ENCODE measurements at regions not wholly inside any gene's neighbourhood (a gene's known extent, or its start where the extent isn't known, plus 50 kb on each side); places are given as distances from the start of the nearest gene placed in this dataset.

DNA sequence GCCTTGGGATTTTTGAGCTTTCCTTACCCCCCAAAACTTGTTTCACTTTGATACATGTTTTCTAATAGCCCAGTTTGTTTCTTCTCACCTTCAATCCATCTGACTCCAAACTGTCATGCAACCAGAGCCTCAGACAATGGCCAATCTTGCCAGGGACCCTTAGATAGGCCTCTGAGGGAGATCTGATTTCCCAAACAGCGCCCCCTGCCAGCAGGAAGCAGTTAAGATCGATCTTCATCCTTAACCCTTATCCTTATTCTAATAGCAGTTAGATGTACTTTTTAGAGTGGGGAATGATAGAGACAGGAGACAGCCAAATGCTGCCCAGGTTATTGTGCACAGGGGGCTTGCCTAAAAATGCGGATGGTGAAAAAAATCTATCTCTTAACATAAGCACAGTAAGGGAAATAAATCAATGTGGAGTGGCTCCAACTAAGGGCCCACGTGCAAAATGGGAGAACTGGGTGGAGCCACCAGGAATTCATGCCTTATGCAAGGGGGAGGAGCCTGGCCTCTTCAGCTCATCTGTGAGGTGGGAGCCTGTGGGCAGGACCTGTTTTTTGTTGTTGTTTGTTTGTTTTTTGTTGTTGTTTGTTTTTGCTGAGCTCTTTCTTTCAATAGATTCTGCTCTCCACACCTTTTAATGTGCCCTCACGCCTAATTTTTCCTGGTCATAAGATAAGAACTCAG lies 833.6 kb upstream of the AGA start:
- Histone ChIP-seq H2BK120ac (ENCODE audit: low read depth, low read length) (no peak overlapping the region), H2BK12ac (ENCODE audit: low read length) (no peak overlapping the region), H3K27ac (replicated peaks; ENCODE audit: low read length) (no peak overlapping the region), H3K23ac (ENCODE audit: low read depth, low read length, poor library complexity) (no peak overlapping the region), H3K14ac (ENCODE audit: low read length) (no peak overlapping the region), H3K36me3 (replicated peaks in 1 of 2; ENCODE audit: control insufficient read depth in 2 of 2, insufficient read depth in 2 of 2, low read length in 2 of 2) (no peaks in the 10 kb centered on the region), H3K4me1 (ENCODE audit: control insufficient read depth in 2 of 2, insufficient read depth in 1 of 2, low read depth in 1 of 2, low read length in 2 of 2) (no peaks in the 10 kb centered on the region), H2BK15ac (ENCODE audit: low read length) (no peak overlapping the region), H4K8ac (ENCODE audit: low read depth, low read length) (no peak overlapping the region), H2BK5ac (ENCODE audit: low read length) (no peak overlapping the region), H2AFZ (ENCODE audit: low read length) (no peak overlapping the region), H3K4me3 (ENCODE audit: low read length in 2 of 2) (no peak overlapping the region), H3K18ac (ENCODE audit: low read length) (no peak overlapping the region), H4K91ac (ENCODE audit: low read depth, low read length, poor library complexity) (no peak overlapping the region), H3K27me3 (ENCODE audit: control insufficient read depth in 3 of 3, insufficient read depth in 3 of 3, low read depth in 1 of 3, low read length in 3 of 3) (no peaks in the 10 kb centered on the region), H3K4me2 (ENCODE audit: insufficient read depth, low read length, poor library complexity, severe bottlenecking) (no peak overlapping the region), H3K9me3 (replicated peaks in 1 of 2; ENCODE audit: control insufficient read depth in 2 of 2, insufficient read depth in 1 of 2, low read depth in 1 of 2, low read length in 2 of 2) (no peaks in the 10 kb centered on the region), H3K9ac (ENCODE audit: low read depth, low read length, poor library complexity) (no peak overlapping the region), H3K4ac (ENCODE audit: low read length) (no peak overlapping the region), H3K79me1 (ENCODE audit: low read depth, low read length) (no peaks in the 10 kb centered on the region), H2AK5ac (ENCODE audit: low read depth, low read length) (no peak overlapping the region)
- no peak for DNase-seq (ENCODE audit: low spot score)
- no CpG with 5 or more reads among the region's 5 CpGs for WGBS, 2 donors (ENCODE audit: extremely low coverage in 2 of 2, insufficient read length in 2 of 2, insufficient replicate concordance in 1 of 2)

DNA sequence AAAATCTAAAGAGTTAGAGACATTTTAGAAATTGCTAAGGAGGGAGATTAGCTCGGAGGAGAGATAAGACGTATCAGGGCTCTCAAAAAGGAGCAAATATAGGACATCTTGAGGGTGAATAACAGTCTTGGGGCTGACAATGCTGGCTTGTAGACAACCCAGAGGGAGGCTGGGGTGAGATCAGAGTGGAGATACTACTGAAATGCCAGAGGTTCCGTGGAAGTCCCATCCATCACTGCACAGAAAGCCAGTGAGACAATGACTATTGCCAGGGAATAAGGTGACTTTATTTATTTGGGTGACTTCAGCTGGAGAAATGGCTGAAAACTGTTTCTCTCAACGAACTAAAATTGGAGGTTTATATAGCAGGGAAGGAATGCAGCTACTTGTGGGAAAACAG lies 838.1 kb upstream of the AGA start:
- no peak overlapping the region for H3K4ac ChIP-seq (ENCODE audit: low read length)
- H2AFZ ChIP-seq (ENCODE audit: low read length), result no peak overlapping the region
- no peak overlapping the region for H3K14ac ChIP-seq (ENCODE audit: low read length)
- no peak overlapping the region for H3K4me3 ChIP-seq (ENCODE audit: low read length in 2 of 2)
- no peak overlapping the region for H2BK12ac ChIP-seq (ENCODE audit: low read length)
- H2BK15ac ChIP-seq (ENCODE audit: low read length), result no peak overlapping the region
- no peak overlapping the region for H2BK120ac ChIP-seq (ENCODE audit: low read depth, low read length)
- no peaks in the 10 kb centered on the region for H3K27me3 ChIP-seq (ENCODE audit: control insufficient read depth in 3 of 3, insufficient read depth in 3 of 3, low read depth in 1 of 3, low read length in 3 of 3)
- no peak overlapping the region for H4K91ac ChIP-seq (ENCODE audit: low read depth, low read length, poor library complexity)
- no peak overlapping the region for H2BK5ac ChIP-seq (ENCODE audit: low read length)
- H2AK5ac ChIP-seq (ENCODE audit: low read depth, low read length), result no peak overlapping the region
- no peaks in the 10 kb centered on the region for H3K36me3 ChIP-seq (replicated peaks in 1 of 2; ENCODE audit: control insufficient read depth in 2 of 2, insufficient read depth in 2 of 2, low read length in 2 of 2)
- no peak for DNase-seq (ENCODE audit: low spot score)
- H3K27ac ChIP-seq (replicated peaks; ENCODE audit: low read length), result no peak overlapping the region
- no peak overlapping the region for H3K4me2 ChIP-seq (ENCODE audit: insufficient read depth, low read length, poor library complexity, severe bottlenecking)
- H3K9me3 ChIP-seq (replicated peaks in 1 of 2; ENCODE audit: control insufficient read depth in 2 of 2, insufficient read depth in 1 of 2, low read depth in 1 of 2, low read length in 2 of 2), result no peaks in the 10 kb centered on the region
- no CpG with 5 or more reads among the region's 4 CpGs for WGBS, 2 donors (ENCODE audit: extremely low coverage in 2 of 2, insufficient read length in 2 of 2, insufficient replicate concordance in 1 of 2)
- no peak overlapping the region for H3K9ac ChIP-seq (ENCODE audit: low read depth, low read length, poor library complexity)
- H3K79me1 ChIP-seq (ENCODE audit: low read depth, low read length), result no peaks in the 10 kb centered on the region
- no peak overlapping the region for H3K23ac ChIP-seq (ENCODE audit: low read depth, low read length, poor library complexity)
- H4K8ac ChIP-seq (ENCODE audit: low read depth, low read length), result no peak overlapping the region
- H3K4me1 ChIP-seq (ENCODE audit: control insufficient read depth in 2 of 2, insufficient read depth in 1 of 2, low read depth in 1 of 2, low read length in 2 of 2), result no peaks in the 10 kb centered on the region
- H3K18ac ChIP-seq (ENCODE audit: low read length), result no peak overlapping the region

DNA sequence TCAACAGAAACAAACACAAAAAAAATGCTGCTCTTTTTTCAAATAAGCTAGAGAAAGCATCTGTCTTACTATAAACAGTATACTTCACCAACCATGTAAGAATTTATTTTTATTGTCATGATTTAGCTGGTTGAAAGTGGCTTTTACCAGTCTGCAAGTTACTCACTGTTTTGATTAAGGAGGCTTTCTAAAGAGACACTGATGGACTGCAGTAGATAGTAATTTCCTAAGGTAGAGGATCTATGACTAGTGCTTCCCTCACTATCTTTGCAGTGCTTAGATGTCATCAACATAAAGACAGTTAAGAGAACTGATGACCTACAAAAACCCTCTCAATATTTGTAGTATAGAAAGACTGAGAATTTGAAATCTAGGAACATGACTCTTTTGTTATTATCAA lies 846.2 kb upstream of the AGA start:
- DNase-seq (ENCODE audit: low spot score), result no peak
- H3K27ac ChIP-seq (replicated peaks; ENCODE audit: low read length), result no peak overlapping the region
- no peaks in the 10 kb centered on the region for H3K4me1 ChIP-seq (ENCODE audit: control insufficient read depth in 2 of 2, insufficient read depth in 1 of 2, low read depth in 1 of 2, low read length in 2 of 2)

DNA sequence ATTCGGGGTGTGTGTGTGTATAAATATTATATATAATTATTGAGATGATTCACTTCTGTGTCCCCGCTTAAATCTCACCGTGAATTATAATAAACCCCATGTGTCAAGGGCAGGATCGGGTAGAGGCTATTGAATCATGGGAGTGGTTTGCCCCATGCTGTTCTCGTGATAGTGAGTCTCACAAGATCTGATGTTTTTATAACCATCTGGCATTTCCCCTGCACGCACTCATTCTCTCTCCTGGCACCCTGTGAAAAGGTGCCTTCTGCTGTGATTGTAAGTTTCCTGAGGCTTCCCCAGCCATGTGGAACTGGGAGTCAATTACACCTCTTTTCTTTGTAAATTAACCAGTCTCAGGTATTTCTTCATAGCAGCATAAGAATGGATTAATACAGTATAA lies 851.4 kb upstream of the AGA start:
- Histone ChIP-seq H3K4me2 (ENCODE audit: insufficient read depth, low read length, poor library complexity, severe bottlenecking) (no peak overlapping the region), H2BK12ac (ENCODE audit: low read length) (no peak overlapping the region), H2AFZ (ENCODE audit: low read length) (no peak overlapping the region), H4K8ac (ENCODE audit: low read depth, low read length) (no peak overlapping the region), H3K27me3 (ENCODE audit: control insufficient read depth in 3 of 3, insufficient read depth in 3 of 3, low read depth in 1 of 3, low read length in 3 of 3) (no peaks in the 10 kb centered on the region), H2BK5ac (ENCODE audit: low read length) (no peak overlapping the region), H3K4ac (ENCODE audit: low read length) (no peak overlapping the region), H3K9me3 (replicated peaks in 1 of 2; ENCODE audit: control insufficient read depth in 2 of 2, insufficient read depth in 1 of 2, low read depth in 1 of 2, low read length in 2 of 2) (no peaks in the 10 kb centered on the region), H3K18ac (ENCODE audit: low read length) (no peak overlapping the region), H3K4me3 (ENCODE audit: low read length in 2 of 2) (no peak overlapping the region), H3K14ac (ENCODE audit: low read length) (no peak overlapping the region), H3K4me1 (ENCODE audit: control insufficient read depth in 2 of 2, insufficient read depth in 1 of 2, low read depth in 1 of 2, low read length in 2 of 2) (no peaks in the 10 kb centered on the region), H3K9ac (ENCODE audit: low read depth, low read length, poor library complexity) (no peak overlapping the region), H3K27ac (replicated peaks; ENCODE audit: low read length) (no peak overlapping the region), H2BK15ac (ENCODE audit: low read length) (no peak overlapping the region), H3K36me3 (replicated peaks in 1 of 2; ENCODE audit: control insufficient read depth in 2 of 2, insufficient read depth in 2 of 2, low read length in 2 of 2) (no peaks in the 10 kb centered on the region), H3K23ac (ENCODE audit: low read depth, low read length, poor library complexity) (no peak overlapping the region), H4K91ac (ENCODE audit: low read depth, low read length, poor library complexity) (no peak overlapping the region), H3K79me1 (ENCODE audit: low read depth, low read length) (no peaks in the 10 kb centered on the region), H2BK120ac (ENCODE audit: low read depth, low read length) (no peak overlapping the region), H2AK5ac (ENCODE audit: low read depth, low read length) (no peak overlapping the region)
- no CpG with 5 or more reads among the region's 6 CpGs for WGBS, 2 donors (ENCODE audit: extremely low coverage in 2 of 2, insufficient read length in 2 of 2, insufficient replicate concordance in 1 of 2)
- no peak for DNase-seq (ENCODE audit: low spot score)

More for the DNA sequence above, 846.2 kb upstream of the AGA start:
- H3K36me3 ChIP-seq (replicated peaks in 1 of 2; ENCODE audit: control insufficient read depth in 2 of 2, insufficient read depth in 2 of 2, low read length in 2 of 2), result no peaks in the 10 kb centered on the region
- no peaks in the 10 kb centered on the region for H3K9me3 ChIP-seq (replicated peaks in 1 of 2; ENCODE audit: control insufficient read depth in 2 of 2, insufficient read depth in 1 of 2, low read depth in 1 of 2, low read length in 2 of 2)
- H3K4me3 ChIP-seq (ENCODE audit: low read length in 2 of 2), result no peak overlapping the region
- no peak overlapping the region for H2AK5ac ChIP-seq (ENCODE audit: low read depth, low read length)
- H2BK5ac ChIP-seq (ENCODE audit: low read length), result no peak overlapping the region
- H2BK120ac ChIP-seq (ENCODE audit: low read depth, low read length), result no peak overlapping the region
- no peak overlapping the region for H4K91ac ChIP-seq (ENCODE audit: low read depth, low read length, poor library complexity)
- H3K4me2 ChIP-seq (ENCODE audit: insufficient read depth, low read length, poor library complexity, severe bottlenecking), result no peak overlapping the region
- H2AFZ ChIP-seq (ENCODE audit: low read length), result no peak overlapping the region
- H3K18ac ChIP-seq (ENCODE audit: low read length), result no peak overlapping the region
- no peak overlapping the region for H3K14ac ChIP-seq (ENCODE audit: low read length)
- no peak overlapping the region for H2BK12ac ChIP-seq (ENCODE audit: low read length)
- H3K23ac ChIP-seq (ENCODE audit: low read depth, low read length, poor library complexity), result no peak overlapping the region
- H3K79me1 ChIP-seq (ENCODE audit: low read depth, low read length), result no peaks in the 10 kb centered on the region
- H2BK15ac ChIP-seq (ENCODE audit: low read length), result no peak overlapping the region
- H3K4ac ChIP-seq (ENCODE audit: low read length), result no peak overlapping the region
- no peak overlapping the region for H3K9ac ChIP-seq (ENCODE audit: low read depth, low read length, poor library complexity)
- no peak overlapping the region for H4K8ac ChIP-seq (ENCODE audit: low read depth, low read length)
- no peaks in the 10 kb centered on the region for H3K27me3 ChIP-seq (ENCODE audit: control insufficient read depth in 3 of 3, insufficient read depth in 3 of 3, low read depth in 1 of 3, low read length in 3 of 3)

Data from neuronal stem cell (in vitro differentiated cells).